ENCODE measurements at regions not wholly inside any gene's neighbourhood (a gene's known extent, or its start where the extent isn't known, plus 50 kb on each side); places are given as distances from the start of the nearest gene placed in this dataset.

DNA sequence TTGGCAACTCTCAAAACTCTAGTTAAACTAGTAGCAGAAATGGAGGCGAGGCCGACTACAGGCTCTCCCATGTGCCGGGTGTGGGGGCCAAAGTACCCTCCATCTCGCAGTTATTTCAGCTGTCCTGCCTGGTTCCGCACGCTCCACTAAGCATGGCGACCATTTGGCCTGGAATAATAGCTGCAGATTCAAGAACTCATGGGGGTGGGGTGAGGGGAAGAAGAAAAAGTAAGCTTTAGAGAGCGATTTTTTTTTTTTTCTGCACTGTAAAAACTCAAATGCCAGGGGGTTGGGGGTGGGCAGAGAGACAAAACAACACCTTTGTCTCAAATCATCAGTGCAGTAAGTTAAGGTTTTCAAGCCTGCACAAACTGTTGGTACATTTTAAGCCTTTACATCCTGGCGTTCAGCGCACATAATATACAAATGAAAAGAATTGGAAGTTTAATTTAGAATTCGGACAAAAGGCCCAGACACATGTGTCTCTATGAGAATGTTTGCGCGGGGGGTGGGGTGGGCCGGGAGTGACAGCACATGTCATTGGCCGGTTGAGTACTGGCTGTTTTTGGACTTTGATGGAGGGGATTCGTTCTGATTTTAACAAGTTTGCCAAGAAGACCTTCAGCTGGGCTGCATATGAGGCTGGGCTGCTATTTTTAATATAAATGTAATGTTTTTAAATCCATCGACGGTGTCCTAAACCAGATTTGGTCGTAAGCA is 694.7 kb upstream of the SALL1 start:
- H3K4me2 ChIP-seq (ENCODE audit: low read length), result no peak overlapping the region
- H4K20me1 ChIP-seq (ENCODE audit: insufficient read depth), result no peaks in the 10 kb centered on the region
- H3K9me3 ChIP-seq (ENCODE audit: control insufficient read depth in 1 of 2, insufficient read depth in 1 of 2, low read depth in 1 of 2, low read length in 2 of 2), result peaks cover 0 to 3% of the 10 kb centered on the region in 2 experiments; a peak in 2 of 4 replicates
- BruUV-seq (replicated peaks), result no TSS peak
- H3K27ac ChIP-seq (ENCODE audit: low read depth, low read length), result no peak overlapping the region
- no peak for DNase-seq (ENCODE audit: low read depth, low spot score)
- no peaks in the 10 kb centered on the region for H3K9me2 ChIP-seq (ENCODE audit: insufficient read depth)
- TF ChIP-seq ZBTB33 (IDR thresholded peaks at IDR 0.05; ENCODE audit: extremely low read depth, insufficient replicate concordance, low read length) (no peak), POLR2A (IDR thresholded peaks at IDR 0.05; ENCODE audit: borderline replicate concordance, extremely low read depth, insufficient read depth, insufficient read length) (no peak), EZH2phosphoT487 (IDR thresholded peaks at IDR 0.05; ENCODE audit: borderline replicate concordance) (no peak), YY1 (IDR thresholded peaks at IDR 0.05; ENCODE audit: extremely low read depth, insufficient replicate concordance, low read depth, low read length) (no peak), ZFX (IDR thresholded peaks at IDR 0.05) (no peak), SP1 (IDR thresholded peaks at IDR 0.05; ENCODE audit: low read depth) (no peak), ELF1 (IDR thresholded peaks at IDR 0.05; ENCODE audit: borderline replicate concordance, low read depth) (no peak), FOSL1 (IDR thresholded peaks at IDR 0.05; ENCODE audit: low read depth) (no peak), TCF7L2 (IDR thresholded peaks at IDR 0.05; ENCODE audit: borderline replicate concordance, extremely low read depth, insufficient read depth, insufficient read length) (no peak), POLR2AphosphoS5 (IDR thresholded peaks at IDR 0.05; ENCODE audit: low read depth, low read length) (no peak), CBX3 (IDR thresholded peaks at IDR 0.05; ENCODE audit: low read depth) (no peak), ZNF274 (IDR thresholded peaks at IDR 0.05; ENCODE audit: low read depth, low read length) (no peak), CEBPB (IDR thresholded peaks at IDR 0.05; ENCODE audit: low read depth) (no peak), CTCF (IDR thresholded peaks at IDR 0.05 in 2 of 3, conservative IDR thresholded peaks at IDR 0.05 in 1 of 3; ENCODE audit: borderline replicate concordance in 1 of 3, insufficient read depth in 1 of 3, low read depth in 2 of 3, low read length in 2 of 3) (no peak), RAD21 (IDR thresholded peaks at IDR 0.05; ENCODE audit: low read depth) (no peak)
- TF ChIP-seq, protein P1, sequence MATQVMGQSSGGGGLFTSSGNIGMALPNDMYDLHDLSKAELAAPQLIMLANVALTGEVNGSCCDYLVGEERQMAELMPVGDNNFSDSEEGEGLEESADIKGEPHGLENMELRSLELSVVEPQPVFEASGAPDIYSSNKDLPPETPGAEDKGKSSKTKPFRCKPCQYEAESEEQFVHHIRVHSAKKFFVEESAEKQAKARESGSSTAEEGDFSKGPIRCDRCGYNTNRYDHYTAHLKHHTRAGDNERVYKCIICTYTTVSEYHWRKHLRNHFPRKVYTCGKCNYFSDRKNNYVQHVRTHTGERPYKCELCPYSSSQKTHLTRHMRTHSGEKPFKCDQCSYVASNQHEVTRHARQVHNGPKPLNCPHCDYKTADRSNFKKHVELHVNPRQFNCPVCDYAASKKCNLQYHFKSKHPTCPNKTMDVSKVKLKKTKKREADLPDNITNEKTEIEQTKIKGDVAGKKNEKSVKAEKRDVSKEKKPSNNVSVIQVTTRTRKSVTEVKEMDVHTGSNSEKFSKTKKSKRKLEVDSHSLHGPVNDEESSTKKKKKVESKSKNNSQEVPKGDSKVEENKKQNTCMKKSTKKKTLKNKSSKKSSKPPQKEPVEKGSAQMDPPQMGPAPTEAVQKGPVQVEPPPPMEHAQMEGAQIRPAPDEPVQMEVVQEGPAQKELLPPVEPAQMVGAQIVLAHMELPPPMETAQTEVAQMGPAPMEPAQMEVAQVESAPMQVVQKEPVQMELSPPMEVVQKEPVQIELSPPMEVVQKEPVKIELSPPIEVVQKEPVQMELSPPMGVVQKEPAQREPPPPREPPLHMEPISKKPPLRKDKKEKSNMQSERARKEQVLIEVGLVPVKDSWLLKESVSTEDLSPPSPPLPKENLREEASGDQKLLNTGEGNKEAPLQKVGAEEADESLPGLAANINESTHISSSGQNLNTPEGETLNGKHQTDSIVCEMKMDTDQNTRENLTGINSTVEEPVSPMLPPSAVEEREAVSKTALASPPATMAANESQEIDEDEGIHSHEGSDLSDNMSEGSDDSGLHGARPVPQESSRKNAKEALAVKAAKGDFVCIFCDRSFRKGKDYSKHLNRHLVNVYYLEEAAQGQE (IDR thresholded peaks at IDR 0.05; ENCODE audit: low read depth), result no peak
- TF ChIP-seq, protein P2, sequence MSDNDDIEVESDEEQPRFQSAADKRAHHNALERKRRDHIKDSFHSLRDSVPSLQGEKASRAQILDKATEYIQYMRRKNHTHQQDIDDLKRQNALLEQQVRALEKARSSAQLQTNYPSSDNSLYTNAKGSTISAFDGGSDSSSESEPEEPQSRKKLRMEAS (IDR thresholded peaks at IDR 0.05), result no peak
- no peak overlapping the region for H2AFZ ChIP-seq (ENCODE audit: low read depth, low read length, poor library complexity, severe bottlenecking)
- ATAC-seq, result no peak
- H3K9ac ChIP-seq (ENCODE audit: low read length), result no peak overlapping the region
- ChIA-PET POLR2A (no interaction called here), RAD21 (ENCODE audit: low non-redundant PET in 1 of 2, low total read pairs in 2 of 2, uncharacterized antibody in 2 of 2, unreplicated experiment in 2 of 2) (no interaction called here), CTCF (no interaction called here)
- no peaks in the 10 kb centered on the region for H3K27me3 ChIP-seq (ENCODE audit: insufficient read depth, low read length)
- H3K36me3 ChIP-seq (ENCODE audit: control insufficient read depth in 1 of 2, insufficient read depth in 2 of 2, low read length in 2 of 2), result no peaks in the 10 kb centered on the region
- no peak overlapping the region for H3K4me3 ChIP-seq (replicated peaks in 1 of 2; ENCODE audit: low read depth in 1 of 2, low read length in 2 of 2)
- H3K4me1 ChIP-seq (ENCODE audit: control insufficient read depth in 1 of 2, insufficient read depth in 2 of 2, low read length in 2 of 2), result no peaks in the 10 kb centered on the region
- intact Hi-C loops (cut with micrococcal nuclease), result no loop called here
- no peaks in the 10 kb centered on the region for H3K79me2 ChIP-seq (ENCODE audit: insufficient read depth, low read length)
